Esophagus mucosa (tissue), 1 donor: ENCODE measurements at regions not wholly inside any gene's neighbourhood (a gene's known extent, or its start where the extent isn't known, plus 50 kb on each side); places are given as distances from the start of the nearest gene placed in this dataset.
A peak's percentile ranks its signal among the peaks of the same experiment; 100 is the strongest.

Source experiments
- ATAC-seq: fragments of 200-7000 bp; cut with Tn5 transposase; one replicate; pipeline ENCODE4 v1.9.1; 2020
- donor health status: DM: yes; HTN: yes; CAD: no.

GRCh38 chr10:126787201-126787600, 116.7 kb upstream of the C10orf90 start:
- no peak for ATAC-seq

GRCh38 chr10:126795318-126795717, 109.9 kb upstream of the DOCK1 start:
- ATAC-seq = no peak

GRCh38 chr10:126798649-126799048, 106.6 kb upstream of the DOCK1 start:
- ATAC-seq = no peak

GRCh38 chr10:126803394-126803793, 101.8 kb upstream of the DOCK1 start:
- no peak for ATAC-seq

- no peak for ATAC-seq
Measured at GRCh38 chr10:126804396-126804795, 100.8 kb upstream of the DOCK1 start.

GRCh38 chr10:126806498-126806897, 98.7 kb upstream of the DOCK1 start:
- ATAC-seq = no peak

- ATAC-seq = no peak
Measured at GRCh38 chr10:126806991-126807702, 98.1 kb upstream of the DOCK1 start.

- no peak for ATAC-seq
Measured at GRCh38 chr10:126808103-126808502, 97.1 kb upstream of the DOCK1 start.

- no peak for ATAC-seq
Measured at GRCh38 chr10:126813432-126813831, 91.8 kb upstream of the DOCK1 start.

GRCh38 chr10:126833542-126833941, 71.7 kb upstream of the DOCK1 start:
- ATAC-seq = peak; percentile 8

- ATAC-seq = no peak
Measured at GRCh38 chr10:126836009-126836408, 69.2 kb upstream of the DOCK1 start.

- no peak for ATAC-seq
Measured at GRCh38 chr10:126838316-126838715, 66.9 kb upstream of the DOCK1 start.

- ATAC-seq = no peak
Measured at GRCh38 chr10:126839094-126839761, 66.0 kb upstream of the DOCK1 start.

GRCh38 chr10:126840576-126841135, 64.6 kb upstream of the DOCK1 start:
- no peak for ATAC-seq

- no peak for ATAC-seq
Measured at GRCh38 chr10:126841341-126841895, 63.8 kb upstream of the DOCK1 start.

- no peak for ATAC-seq
Measured at GRCh38 chr10:126842356-126842755, 62.9 kb upstream of the DOCK1 start.

- ATAC-seq = no peak
Measured at GRCh38 chr10:126842836-126843235, 62.4 kb upstream of the DOCK1 start.

GRCh38 chr10:126843299-126843934, 61.8 kb upstream of the DOCK1 start:
- no peak for ATAC-seq

- ATAC-seq = no peak
Measured at GRCh38 chr10:126844406-126844805, 60.8 kb upstream of the DOCK1 start.

- ATAC-seq = no peak
Measured at GRCh38 chr10:126846469-126846868, 58.8 kb upstream of the DOCK1 start.

- no peak for ATAC-seq
Measured at GRCh38 chr10:126846959-126847358, 58.3 kb upstream of the DOCK1 start.

- ATAC-seq = no peak
Measured at GRCh38 chr10:126847666-126848065, 57.6 kb upstream of the DOCK1 start.

GRCh38 chr10:126849646-126850045, 55.6 kb upstream of the DOCK1 start:
- ATAC-seq = no peak
